ENCODE measurements at regions not wholly inside any gene's neighbourhood (a gene's known extent, or its start where the extent isn't known, plus 50 kb on each side); places are given as distances from the start of the nearest gene placed in this dataset.

- TF ChIP-seq, protein P1, sequence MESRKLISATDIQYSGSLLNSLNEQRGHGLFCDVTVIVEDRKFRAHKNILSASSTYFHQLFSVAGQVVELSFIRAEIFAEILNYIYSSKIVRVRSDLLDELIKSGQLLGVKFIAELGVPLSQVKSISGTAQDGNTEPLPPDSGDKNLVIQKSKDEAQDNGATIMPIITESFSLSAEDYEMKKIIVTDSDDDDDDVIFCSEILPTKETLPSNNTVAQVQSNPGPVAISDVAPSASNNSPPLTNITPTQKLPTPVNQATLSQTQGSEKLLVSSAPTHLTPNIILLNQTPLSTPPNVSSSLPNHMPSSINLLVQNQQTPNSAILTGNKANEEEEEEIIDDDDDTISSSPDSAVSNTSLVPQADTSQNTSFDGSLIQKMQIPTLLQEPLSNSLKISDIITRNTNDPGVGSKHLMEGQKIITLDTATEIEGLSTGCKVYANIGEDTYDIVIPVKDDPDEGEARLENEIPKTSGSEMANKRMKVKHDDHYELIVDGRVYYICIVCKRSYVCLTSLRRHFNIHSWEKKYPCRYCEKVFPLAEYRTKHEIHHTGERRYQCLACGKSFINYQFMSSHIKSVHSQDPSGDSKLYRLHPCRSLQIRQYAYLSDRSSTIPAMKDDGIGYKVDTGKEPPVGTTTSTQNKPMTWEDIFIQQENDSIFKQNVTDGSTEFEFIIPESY (IDR thresholded peaks at IDR 0.05; ENCODE audit: extremely low read depth, insufficient replicate concordance, low read length) = no peak
- no peak for TF ChIP-seq SRF (IDR thresholded peaks at IDR 0.05; ENCODE audit: low read depth)
- TF ChIP-seq, protein P2, sequence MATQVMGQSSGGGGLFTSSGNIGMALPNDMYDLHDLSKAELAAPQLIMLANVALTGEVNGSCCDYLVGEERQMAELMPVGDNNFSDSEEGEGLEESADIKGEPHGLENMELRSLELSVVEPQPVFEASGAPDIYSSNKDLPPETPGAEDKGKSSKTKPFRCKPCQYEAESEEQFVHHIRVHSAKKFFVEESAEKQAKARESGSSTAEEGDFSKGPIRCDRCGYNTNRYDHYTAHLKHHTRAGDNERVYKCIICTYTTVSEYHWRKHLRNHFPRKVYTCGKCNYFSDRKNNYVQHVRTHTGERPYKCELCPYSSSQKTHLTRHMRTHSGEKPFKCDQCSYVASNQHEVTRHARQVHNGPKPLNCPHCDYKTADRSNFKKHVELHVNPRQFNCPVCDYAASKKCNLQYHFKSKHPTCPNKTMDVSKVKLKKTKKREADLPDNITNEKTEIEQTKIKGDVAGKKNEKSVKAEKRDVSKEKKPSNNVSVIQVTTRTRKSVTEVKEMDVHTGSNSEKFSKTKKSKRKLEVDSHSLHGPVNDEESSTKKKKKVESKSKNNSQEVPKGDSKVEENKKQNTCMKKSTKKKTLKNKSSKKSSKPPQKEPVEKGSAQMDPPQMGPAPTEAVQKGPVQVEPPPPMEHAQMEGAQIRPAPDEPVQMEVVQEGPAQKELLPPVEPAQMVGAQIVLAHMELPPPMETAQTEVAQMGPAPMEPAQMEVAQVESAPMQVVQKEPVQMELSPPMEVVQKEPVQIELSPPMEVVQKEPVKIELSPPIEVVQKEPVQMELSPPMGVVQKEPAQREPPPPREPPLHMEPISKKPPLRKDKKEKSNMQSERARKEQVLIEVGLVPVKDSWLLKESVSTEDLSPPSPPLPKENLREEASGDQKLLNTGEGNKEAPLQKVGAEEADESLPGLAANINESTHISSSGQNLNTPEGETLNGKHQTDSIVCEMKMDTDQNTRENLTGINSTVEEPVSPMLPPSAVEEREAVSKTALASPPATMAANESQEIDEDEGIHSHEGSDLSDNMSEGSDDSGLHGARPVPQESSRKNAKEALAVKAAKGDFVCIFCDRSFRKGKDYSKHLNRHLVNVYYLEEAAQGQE (IDR thresholded peaks at IDR 0.05; ENCODE audit: low read depth) = no peak
Observed at GRCh38 chr13:34145061-34145460, 327.1 kb downstream of the RFC3 start (continued).

GRCh38 chr13:34148359-34148758 is 330.4 kb downstream of the RFC3 start:
- POLR2A ChIA-PET = no interaction called here
- no peak overlapping the region for H3K27ac ChIP-seq (ENCODE audit: low read depth, low read length)

More at GRCh38 chr13:34148359-34148758, 330.4 kb downstream of the RFC3 start:
- ChIA-PET RAD21 (ENCODE audit: low non-redundant PET in 1 of 2, low total read pairs in 2 of 2, uncharacterized antibody in 2 of 2, unreplicated experiment in 2 of 2) (no interaction called here), CTCF (no interaction called here)
- Histone ChIP-seq H3K27me3 (ENCODE audit: insufficient read depth, low read length) (no peaks in the 10 kb centered on the region), H3K4me2 (ENCODE audit: low read length) (no peak overlapping the region), H3K9me3 (ENCODE audit: control insufficient read depth in 1 of 2, insufficient read depth in 1 of 2, low read depth in 1 of 2, low read length in 2 of 2) (no peaks in the 10 kb centered on the region), H2AFZ (ENCODE audit: low read depth, low read length, poor library complexity, severe bottlenecking) (no peak overlapping the region), H4K20me1 (ENCODE audit: insufficient read depth) (no peaks in the 10 kb centered on the region), H3K9me2 (ENCODE audit: insufficient read depth) (no peaks in the 10 kb centered on the region), H3K4me3 (replicated peaks in 1 of 2; ENCODE audit: low read depth in 1 of 2, low read length in 2 of 2) (no peak overlapping the region), H3K36me3 (ENCODE audit: control insufficient read depth in 1 of 2, insufficient read depth in 2 of 2, low read length in 2 of 2) (no peaks in the 10 kb centered on the region), H3K79me2 (ENCODE audit: insufficient read depth, low read length) (no peaks in the 10 kb centered on the region), H3K9ac (ENCODE audit: low read length) (no peak overlapping the region), H3K4me1 (ENCODE audit: control insufficient read depth in 1 of 2, insufficient read depth in 2 of 2, low read length in 2 of 2) (peaks cover 0 to 2% of the 10 kb centered on the region in 2 experiments; a peak in 1 of 4 replicates)
- BruUV-seq (replicated peaks) = no TSS peak
- ATAC-seq = no peak
- intact Hi-C loops (cut with micrococcal nuclease) = no loop called here
- DNase-seq (ENCODE audit: low read depth, low spot score) = no peak
- no peak for TF ChIP-seq FOSL1 (IDR thresholded peaks at IDR 0.05; ENCODE audit: low read depth)
- TF ChIP-seq TCF7L2 (IDR thresholded peaks at IDR 0.05; ENCODE audit: borderline replicate concordance, extremely low read depth, insufficient read depth, insufficient read length) = no peak
- no peak for TF ChIP-seq MAX (IDR thresholded peaks at IDR 0.05)
- no peak for TF ChIP-seq ELF1 (IDR thresholded peaks at IDR 0.05; ENCODE audit: borderline replicate concordance, low read depth)
